ENCODE measurements at regions not wholly inside any gene's neighbourhood (a gene's known extent, or its start where the extent isn't known, plus 50 kb on each side); places are given as distances from the start of the nearest gene placed in this dataset.

GRCh38 chr2:129181433-129181832, 798.0 kb upstream of the RAB6C start:
- CTCF ChIA-PET (ENCODE audit: low intra/inter-chr PET ratio, low total read pairs) = no interaction called here

More at GRCh38 chr2:129181433-129181832, 798.0 kb upstream of the RAB6C start:
- Histone ChIP-seq H3K9me3 (ENCODE audit: low read length) (no peaks in the 10 kb centered on the region), H3K36me3 (replicated peaks in 1 of 2; ENCODE audit: control insufficient read depth in 1 of 2, insufficient read depth in 2 of 2, low read length in 2 of 2) (no peaks in the 10 kb centered on the region), H3K27me3 (ENCODE audit: control insufficient read depth in 1 of 2, insufficient read depth in 2 of 2, low read length in 2 of 2) (no peaks in the 10 kb centered on the region), H3K4me2 (ENCODE audit: low read depth, low read length) (no peak overlapping the region), H3K79me2 (ENCODE audit: insufficient read depth, low read length) (no peaks in the 10 kb centered on the region), H3K9ac (ENCODE audit: insufficient read depth, low read depth, low read length) (no peak overlapping the region), H3K27ac (ENCODE audit: extremely low read length, insufficient read depth, low read length) (no peak overlapping the region), H4K20me1 (ENCODE audit: insufficient read depth, low read length) (no peaks in the 10 kb centered on the region), H3K4me1 (ENCODE audit: insufficient read depth, low read length) (no peaks in the 10 kb centered on the region), H2AFZ (ENCODE audit: low read length) (no peak overlapping the region), H3K4me3 (replicated peaks in 1 of 3; ENCODE audit: insufficient read depth in 1 of 3, low read depth in 2 of 3, low read length in 3 of 3) (no peak overlapping the region)
- in situ Hi-C loops (cut with HindIII; ENCODE audit: extremely low pct_ligation_motif_present, low pct_unique_long_range_greater_than_20kb) = no loop called here
- no TSS peak for BruUV-seq (replicated peaks)
- no peak for DNase-seq (ENCODE audit: low spot score)
- intact Hi-C loops (cut with micrococcal nuclease; ENCODE audit: unreplicated experiment) = no loop called here
- no peak for ATAC-seq
- 7% methylated on average over 1 of the region's 1 CpG for WGBS (ENCODE audit: low lambda C conversion rate)
- POLR2A ChIA-PET = no interaction called here
- TF ChIP-seq ZNF510 (CRISPR knock-in tag; IDR thresholded peaks at IDR 0.05; ENCODE audit: low read depth) (no peak), LBX2 (CRISPR knock-in tag; IDR thresholded peaks at IDR 0.05; ENCODE audit: borderline replicate concordance) (no peak), ZNF143 (CRISPR knock-in tag; IDR thresholded peaks at IDR 0.05) (no peak), ZNF672 (CRISPR knock-in tag; IDR thresholded peaks at IDR 0.05) (no peak), HNRNPK (IDR thresholded peaks at IDR 0.05; ENCODE audit: low read depth, low read length, poor library complexity, severe bottlenecking) (no peak), MYNN (CRISPR knock-in tag; IDR thresholded peaks at IDR 0.05; ENCODE audit: low read depth) (no peak), RCOR2 (CRISPR knock-in tag; IDR thresholded peaks at IDR 0.05) (no peak), ZSCAN9 (CRISPR knock-in tag; IDR thresholded peaks at IDR 0.05; ENCODE audit: borderline replicate concordance) (no peak), ZNF556 (CRISPR knock-in tag; IDR thresholded peaks at IDR 0.05; ENCODE audit: borderline replicate concordance) (no peak)
- TF ChIP-seq, protein P1, sequence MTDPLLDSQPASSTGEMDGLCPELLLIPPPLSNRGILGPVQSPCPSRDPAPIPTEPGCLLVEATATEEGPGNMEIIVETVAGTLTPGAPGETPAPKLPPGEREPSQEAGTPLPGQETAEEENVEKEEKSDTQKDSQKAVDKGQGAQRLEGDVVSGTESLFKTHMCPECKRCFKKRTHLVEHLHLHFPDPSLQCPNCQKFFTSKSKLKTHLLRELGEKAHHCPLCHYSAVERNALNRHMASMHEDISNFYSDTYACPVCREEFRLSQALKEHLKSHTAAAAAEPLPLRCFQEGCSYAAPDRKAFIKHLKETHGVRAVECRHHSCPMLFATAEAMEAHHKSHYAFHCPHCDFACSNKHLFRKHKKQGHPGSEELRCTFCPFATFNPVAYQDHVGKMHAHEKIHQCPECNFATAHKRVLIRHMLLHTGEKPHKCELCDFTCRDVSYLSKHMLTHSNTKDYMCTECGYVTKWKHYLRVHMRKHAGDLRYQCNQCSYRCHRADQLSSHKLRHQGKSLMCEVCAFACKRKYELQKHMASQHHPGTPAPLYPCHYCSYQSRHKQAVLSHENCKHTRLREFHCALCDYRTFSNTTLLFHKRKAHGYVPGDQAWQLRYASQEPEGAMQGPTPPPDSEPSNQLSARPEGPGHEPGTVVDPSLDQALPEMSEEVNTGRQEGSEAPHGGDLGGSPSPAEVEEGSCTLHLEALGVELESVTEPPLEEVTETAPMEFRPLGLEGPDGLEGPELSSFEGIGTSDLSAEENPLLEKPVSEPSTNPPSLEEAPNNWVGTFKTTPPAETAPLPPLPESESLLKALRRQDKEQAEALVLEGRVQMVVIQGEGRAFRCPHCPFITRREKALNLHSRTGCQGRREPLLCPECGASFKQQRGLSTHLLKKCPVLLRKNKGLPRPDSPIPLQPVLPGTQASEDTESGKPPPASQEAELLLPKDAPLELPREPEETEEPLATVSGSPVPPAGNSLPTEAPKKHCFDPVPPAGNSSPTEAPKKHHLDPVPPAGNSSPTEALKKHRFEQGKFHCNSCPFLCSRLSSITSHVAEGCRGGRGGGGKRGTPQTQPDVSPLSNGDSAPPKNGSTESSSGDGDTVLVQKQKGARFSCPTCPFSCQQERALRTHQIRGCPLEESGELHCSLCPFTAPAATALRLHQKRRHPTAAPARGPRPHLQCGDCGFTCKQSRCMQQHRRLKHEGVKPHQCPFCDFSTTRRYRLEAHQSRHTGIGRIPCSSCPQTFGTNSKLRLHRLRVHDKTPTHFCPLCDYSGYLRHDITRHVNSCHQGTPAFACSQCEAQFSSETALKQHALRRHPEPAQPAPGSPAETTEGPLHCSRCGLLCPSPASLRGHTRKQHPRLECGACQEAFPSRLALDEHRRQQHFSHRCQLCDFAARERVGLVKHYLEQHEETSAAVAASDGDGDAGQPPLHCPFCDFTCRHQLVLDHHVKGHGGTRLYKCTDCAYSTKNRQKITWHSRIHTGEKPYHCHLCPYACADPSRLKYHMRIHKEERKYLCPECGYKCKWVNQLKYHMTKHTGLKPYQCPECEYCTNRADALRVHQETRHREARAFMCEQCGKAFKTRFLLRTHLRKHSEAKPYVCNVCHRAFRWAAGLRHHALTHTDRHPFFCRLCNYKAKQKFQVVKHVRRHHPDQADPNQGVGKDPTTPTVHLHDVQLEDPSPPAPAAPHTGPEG (CRISPR knock-in tag; IDR thresholded peaks at IDR 0.05) = no peak
- TF ChIP-seq, protein P2, sequence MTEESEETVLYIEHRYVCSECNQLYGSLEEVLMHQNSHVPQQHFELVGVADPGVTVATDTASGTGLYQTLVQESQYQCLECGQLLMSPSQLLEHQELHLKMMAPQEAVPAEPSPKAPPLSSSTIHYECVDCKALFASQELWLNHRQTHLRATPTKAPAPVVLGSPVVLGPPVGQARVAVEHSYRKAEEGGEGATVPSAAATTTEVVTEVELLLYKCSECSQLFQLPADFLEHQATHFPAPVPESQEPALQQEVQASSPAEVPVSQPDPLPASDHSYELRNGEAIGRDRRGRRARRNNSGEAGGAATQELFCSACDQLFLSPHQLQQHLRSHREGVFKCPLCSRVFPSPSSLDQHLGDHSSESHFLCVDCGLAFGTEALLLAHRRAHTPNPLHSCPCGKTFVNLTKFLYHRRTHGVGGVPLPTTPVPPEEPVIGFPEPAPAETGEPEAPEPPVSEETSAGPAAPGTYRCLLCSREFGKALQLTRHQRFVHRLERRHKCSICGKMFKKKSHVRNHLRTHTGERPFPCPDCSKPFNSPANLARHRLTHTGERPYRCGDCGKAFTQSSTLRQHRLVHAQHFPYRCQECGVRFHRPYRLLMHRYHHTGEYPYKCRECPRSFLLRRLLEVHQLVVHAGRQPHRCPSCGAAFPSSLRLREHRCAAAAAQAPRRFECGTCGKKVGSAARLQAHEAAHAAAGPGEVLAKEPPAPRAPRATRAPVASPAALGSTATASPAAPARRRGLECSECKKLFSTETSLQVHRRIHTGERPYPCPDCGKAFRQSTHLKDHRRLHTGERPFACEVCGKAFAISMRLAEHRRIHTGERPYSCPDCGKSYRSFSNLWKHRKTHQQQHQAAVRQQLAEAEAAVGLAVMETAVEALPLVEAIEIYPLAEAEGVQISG (CRISPR knock-in tag; IDR thresholded peaks at IDR 0.05) = no peak
- FAIRE-seq = no peak
